NCI-H128 (cell line): ENCODE measurements at regions not wholly inside any gene's neighbourhood (a gene's known extent, or its start where the extent isn't known, plus 50 kb on each side); places are given as distances from the start of the nearest gene placed in this dataset.
"Not testable (repeated sequence)": the region's sequence is repeated elsewhere in the genome, so short reads cannot be mapped to it uniquely, and the experiment has no call there.

Experiments used
- DNase-seq: peaks from one replicate; lab custom pipeline; 2025; ENCODE audit not compliant: unreplicated experiment; lab: John Stamatoyannopoulos, UW

DNA sequence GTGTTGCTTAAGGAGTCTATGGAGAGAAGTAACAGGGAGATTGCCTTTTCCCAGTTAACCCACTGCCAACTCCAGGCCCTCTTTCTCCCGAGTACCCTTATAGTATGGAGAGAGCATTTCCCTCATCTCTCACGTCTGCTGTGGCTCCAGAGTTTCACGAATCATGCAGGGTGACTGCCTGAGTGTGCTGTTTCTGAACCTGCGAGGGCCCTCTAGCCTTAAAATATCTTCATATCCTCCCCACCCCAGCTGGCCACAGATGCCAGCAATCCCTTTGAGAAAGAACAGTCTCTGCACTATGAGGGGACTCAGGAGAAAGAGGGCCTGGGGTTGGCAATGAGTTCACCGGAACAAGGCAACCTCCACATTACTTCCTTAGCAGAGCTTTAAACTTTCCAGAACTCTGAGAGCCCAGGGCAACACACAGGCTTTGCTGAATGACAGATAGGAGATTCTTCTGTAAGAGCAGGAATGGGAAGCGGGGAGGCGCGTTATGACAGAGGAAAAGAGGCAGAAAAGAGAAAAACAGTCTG, 81.6 kb upstream of the ANKH start:
- DNase-seq: no peak

DNA sequence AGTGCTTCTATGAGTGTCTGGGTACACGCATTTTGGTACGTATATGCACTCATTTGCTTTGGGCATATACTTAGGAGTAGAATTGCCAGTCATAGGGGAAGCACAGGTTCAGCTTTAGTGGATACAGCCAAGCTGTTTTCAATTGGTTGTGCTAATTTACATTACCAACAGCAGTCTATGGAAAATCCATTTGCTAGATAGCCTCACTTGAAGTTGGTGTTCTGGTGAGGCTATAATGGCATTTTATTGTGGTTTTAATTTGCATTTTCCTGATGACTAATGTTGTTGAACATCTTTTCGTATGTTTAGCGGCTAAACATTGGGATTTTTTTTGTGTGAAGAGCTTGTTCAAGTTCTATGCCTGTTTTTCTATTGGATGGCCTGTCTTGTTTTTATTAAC, 76.8 kb upstream of the ANKH start:
- no peak for DNase-seq

DNA sequence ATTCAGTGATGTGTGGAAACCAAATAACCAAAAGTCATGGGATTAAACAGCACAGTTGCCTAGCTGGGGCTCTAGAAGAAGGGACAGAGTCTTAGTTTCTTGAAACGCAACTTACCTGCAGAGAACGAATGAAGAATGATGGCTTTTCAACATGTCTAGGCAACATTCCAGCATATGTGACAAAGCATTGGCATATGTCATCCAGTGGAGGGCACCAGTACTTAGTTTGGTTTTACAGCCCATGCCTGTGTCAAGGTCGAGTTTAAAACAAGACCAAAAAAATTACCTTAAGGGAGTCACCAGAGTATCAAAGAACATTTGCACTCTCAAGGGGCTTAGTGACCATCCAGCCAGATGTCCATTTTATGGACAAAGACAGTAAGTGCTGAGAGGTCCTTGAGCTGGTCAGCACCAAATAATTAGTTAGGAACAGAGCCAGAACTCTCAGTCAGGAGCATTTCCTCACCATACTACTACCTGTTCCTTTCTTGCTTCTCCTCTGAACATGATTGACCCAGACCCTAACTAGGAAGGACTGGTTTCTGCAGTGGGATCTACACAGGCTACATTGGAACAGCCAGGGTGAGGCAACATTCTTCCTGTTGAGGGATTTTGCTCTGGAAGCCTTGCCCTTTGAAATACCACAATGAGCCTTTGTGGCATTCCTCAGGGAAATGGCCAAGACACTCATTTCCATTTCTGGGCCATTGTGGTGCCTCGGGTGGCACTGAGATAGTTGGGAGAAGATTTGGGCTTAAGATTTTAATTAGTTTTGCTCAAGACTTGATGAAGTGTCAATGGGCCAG, 75.4 kb upstream of the ANKH start:
- DNase-seq: no peak

DNA sequence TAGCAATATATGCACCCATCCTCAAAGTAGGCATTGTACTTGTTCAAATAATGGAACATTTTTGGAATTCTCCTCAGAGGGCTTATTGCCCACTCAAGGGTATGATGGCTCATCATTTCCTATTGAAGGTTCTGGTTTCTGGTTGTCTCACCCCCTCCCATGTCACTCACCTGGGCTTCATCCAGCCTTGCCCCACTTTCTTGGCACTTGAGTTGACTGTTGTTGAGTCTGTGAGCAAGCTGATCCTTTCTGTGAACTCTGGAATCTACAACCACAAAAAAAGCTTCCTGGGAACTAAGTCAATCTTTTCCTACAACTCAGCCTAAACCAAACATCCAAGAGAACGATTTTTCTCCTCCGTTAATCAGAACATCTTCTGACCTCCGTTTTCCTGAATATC, 73.9 kb upstream of the ANKH start:
- no peak for DNase-seq

DNA sequence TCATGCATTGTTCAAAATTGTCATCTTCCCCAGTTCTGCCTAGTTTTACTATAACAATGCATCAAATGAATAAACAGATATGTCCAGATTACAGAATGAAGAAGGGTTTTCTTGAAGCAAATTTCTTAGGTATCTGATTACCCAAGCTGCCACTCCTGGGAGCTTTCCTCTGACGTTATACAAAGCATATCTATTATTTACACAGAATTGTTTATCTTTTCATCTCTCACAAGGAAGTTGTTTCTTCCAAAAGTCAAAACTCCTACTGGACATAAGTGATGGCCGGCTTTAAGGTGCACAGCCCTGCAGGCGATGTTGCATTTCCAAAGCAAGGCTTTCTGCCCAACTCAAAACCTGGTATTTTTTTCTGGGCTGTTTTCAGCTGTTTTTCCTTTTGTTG, 73.4 kb upstream of the ANKH start:
- DNase-seq: no peak

DNA sequence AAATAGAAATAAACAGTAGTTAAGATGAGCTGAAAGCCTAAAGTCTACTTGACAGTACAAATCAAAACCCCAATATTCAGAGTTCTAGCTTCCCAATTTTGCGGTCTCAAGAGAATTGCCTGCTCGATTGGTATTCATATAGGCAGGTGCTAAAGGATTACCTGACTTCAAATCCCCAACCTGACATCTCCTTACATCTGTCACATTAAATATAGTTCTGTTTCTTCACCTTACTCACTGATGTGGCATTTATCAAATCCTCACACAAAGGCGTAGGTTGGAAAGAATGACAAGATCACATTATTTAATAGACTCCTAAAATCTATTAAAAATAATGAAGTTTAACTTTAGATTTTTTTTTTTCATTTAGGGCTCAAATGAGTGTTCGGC, 72.8 kb upstream of the ANKH start:
- no peak for DNase-seq

DNA sequence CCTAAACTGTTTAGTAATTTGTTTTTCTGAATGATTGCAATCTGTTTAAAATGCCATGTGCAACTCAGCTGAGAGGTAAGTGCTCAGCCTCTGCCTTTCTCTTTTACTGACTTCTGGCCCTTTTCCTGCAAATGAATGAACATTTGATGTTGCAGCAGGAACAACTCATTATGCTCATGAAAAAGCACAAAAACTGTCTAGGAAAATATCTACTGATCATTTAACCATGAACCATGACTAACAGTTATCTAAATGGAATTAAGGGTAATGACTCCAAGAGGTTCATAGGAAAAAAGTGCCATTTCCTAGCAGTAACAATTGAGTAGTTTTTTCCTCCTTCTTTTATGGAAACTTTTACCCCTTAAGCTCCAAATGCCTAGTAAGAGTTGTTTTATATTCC, 70.6 kb upstream of the ANKH start:
- DNase-seq: no peak

DNA sequence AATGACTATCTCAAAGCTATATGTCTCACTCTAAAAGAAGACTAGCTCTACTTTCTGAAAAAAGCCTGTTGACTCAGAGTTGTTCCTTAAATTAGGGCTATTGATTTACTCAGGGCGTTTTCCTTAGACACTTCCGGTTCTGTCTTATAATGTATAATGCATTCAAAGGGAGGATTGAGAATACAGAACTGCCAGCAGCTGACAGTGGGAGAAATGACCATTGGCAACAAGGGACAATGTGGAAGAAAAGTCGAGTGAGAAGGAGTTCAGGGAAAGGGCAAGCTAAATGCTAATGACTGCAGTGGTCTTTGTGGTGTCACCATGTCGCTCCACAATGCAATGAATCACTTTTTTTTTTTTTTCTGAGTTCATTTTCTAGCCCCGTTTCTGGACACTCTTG, 65.7 kb upstream of the ANKH start:
- DNase-seq: no peak

DNA sequence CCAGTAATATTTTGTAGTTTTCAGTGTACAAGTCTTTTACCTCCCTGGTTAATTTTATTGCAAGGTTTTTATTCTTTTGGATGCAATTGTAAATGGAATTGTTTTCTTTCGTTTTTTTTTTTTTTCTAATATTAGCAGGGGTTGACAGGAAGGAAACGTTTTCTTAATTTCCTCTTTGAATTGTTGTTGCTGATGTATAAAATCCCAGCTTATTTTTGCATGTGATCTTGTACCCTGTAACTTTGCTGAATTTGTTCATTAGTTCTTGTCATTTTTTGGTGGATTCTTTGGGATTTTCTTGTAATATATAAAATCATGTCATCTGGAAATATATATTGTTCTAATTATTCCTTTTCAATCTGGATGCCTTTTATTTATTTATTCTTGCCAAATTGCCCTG, 65.0 kb upstream of the ANKH start:
- DNase-seq: no peak

DNA sequence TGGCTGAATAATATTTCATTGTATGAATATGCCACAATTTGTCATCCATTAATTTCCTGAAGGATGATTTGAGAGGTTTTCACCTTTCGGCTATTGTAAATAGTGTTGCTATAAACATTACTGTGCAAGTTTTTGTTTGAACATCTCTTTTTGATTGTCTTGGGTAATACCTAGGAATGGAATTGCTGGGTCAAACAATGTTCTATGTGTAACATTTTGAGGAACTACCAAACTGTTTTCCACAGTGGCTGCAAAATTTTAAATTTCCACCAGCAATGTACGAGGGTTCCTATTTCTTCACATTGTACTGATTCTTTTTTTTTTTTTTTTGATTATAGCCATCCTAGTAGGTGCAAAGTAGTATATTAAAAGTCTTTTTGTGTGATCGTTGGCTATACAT, 63.8 kb upstream of the ANKH start:
- no peak for DNase-seq

DNA sequence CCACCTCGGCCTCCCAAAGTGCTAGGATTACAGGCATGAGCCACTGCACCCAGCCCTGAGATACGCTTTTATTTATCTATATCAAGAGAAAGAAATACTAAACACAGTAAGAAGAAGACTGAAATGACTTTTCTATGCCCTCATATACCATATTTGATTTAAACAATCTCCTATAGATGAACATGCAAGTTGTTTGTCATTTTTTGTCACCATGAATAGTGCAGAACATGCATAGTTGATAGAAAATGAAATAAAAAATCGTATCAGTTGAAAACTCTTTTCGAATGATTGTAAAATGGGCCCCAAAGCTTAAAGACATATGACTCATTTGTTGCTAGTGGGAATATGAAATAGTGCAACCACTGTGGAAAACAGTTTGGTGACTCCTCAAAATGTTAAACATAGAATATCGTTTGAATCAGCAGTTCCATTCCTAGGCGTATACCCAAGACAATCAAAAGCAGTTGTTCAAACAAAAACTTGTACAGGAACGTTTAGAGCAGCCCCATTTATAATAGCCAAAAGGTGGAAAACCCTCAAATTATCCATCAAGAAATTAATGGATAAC, 61.4 kb upstream of the ANKH start:
- no peak for DNase-seq

DNA sequence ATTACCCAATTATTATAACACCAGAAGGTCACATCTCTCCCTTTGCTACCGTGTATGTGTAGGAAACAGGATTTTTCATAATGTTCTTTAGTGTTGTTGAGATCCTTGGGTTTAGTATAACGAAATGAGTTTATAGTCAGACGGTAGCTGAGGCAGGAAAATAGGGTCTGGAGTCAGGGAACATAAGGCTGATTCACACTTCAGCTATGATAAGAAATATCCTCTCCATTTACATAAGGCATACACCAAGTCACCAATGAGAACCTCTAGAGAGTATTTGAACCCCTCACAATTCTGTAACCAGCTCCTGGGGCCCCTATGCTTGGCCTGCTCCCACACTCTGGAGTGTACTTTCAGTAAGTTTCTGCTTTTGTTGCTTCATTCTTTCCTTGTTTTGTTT, 58.9 kb upstream of the ANKH start:
- no peak for DNase-seq

DNA sequence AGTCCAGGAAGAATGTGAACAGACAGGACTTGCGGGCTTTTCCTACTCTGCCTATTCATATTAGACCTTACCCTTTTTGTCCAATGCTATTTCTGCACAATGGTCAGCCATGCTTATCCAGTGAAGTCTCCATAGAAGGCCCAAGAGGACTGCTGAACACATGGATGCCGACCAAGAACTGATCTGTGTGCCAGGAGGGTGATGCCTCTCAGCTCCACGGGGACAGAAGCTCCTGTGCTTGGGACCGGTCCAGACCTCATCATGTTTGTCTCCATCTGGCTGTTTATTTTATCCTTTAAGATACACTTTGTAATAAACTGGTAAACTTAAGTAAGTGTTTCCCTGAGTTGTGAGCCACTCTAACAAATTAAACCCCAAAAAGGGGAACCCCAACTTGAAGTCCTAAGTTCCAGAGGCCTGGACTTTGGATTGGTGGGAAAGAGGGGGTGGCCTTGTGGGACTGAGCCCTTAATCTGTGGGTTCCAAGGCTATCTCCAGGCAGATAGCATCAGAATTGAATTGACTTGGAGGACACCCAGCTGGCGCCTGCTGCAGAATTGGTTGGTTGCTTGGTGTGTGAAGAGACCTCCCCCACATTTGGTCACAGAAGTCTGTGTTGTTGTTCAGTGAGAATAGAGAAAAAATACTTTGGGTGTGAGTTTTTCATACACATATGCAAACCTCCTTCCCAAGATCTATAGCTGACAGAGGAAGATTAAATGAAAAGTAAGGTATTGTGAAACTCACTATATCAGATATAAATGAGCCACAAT, 57.9 kb upstream of the ANKH start:
- DNase-seq: no peak

DNA sequence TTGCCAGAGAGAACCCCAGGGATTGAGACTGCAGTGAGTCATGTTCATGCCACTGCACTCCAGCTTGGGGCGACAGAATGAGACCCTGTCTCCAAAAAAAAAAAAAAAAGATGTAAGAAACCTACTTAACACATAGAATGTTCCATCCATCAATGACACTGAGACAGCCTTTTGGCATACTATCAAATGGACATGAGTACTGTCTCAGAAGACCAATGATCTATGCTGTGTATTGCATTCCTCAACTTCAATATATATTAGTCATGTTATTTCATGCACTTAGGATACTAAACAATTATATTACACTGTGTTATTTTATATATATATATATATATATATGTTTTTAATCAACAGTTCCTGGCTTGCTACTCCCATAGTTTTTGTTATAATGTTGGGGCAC, 57.1 kb upstream of the ANKH start:
- no peak for DNase-seq

DNA sequence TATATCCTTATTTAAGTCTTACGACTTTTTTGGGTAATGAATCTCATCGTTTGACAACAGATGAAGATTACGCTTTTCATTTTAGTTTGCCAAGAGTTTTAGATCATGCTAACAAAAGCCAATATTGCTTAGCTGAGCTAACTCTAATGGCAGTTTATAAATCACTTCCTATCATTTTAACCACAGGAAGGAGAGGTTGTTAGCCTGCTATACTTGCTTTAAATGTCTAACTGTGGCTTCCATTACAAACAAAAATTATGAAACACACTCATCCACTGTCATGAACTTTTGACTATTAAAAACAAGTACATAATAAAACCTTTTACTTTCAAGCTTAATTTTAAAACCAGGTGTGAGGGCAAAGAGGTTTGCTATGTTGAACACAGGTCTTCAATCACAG, 53.7 kb upstream of the ANKH start:
- no peak for DNase-seq

DNA sequence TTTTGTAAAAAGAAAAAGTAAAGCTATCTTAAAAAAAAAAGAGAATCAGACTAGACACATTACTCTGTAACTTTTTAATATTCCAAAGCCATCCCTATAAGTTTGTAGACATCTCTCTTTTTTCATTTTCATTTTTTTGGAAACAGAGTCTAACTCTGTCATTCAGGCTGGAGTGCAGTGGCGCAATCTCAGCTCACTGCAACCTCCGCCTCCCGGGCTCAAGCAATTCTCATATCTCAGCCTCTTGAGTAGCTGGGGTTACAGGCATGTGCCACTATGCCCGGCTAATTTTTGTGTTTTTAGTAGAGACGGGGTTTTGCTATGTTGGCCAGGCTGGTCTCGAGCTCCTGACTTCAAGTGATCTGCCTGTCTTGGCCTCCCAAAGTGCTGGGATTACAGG, 51.4 kb upstream of the ANKH start:
- DNase-seq: not testable (repeated sequence)

DNA sequence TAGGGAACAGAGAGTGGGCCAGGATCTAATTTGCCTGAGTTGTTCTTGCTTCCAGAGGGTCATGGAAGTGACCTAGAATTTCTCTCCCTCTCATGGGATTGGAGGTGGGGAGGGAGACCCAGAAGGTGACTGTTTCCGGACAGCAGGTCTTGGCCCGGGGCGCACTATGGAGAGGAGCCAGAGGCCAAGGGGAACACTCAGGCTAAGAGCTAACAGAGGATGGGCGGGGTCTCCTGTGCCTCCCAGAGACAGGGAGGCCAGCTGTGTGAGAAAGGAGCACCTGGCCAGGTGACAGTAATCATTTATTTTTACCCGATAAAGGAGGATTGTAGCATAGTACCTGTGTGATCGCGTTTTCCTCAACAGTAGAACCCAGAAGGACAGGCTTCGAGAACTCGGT, 50.9 kb upstream of the ANKH start:
- no peak for DNase-seq
